ENCODE measurements at regions not wholly inside any gene's neighbourhood (a gene's known extent, or its start where the extent isn't known, plus 50 kb on each side); places are given as distances from the start of the nearest gene placed in this dataset.
"Not testable (repeated sequence)": the region's sequence is repeated elsewhere in the genome, so short reads cannot be mapped to it uniquely, and the experiment has no call there.

DNA sequence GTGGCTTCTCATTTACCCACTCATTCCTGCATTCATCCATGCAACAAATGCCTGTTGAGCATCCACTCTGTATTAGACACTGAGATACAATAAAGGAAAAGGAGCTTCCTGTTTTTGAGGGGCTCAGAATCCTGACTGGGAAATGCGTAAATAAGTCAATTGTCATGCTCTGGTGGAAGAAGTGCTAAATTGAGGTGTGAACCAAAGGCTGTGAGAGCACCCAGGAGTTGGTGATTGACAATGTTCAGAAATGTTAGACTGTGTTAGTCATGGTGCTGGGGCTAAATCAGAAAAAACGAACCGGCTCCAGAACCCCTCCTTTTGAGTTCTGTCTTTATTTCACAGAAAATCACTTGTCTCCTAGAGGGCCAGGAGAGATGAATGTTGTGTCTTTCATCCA is 558.6 kb upstream of the SGCD start:
- no peak for DNase-seq (ENCODE audit: low spot score)

DNA sequence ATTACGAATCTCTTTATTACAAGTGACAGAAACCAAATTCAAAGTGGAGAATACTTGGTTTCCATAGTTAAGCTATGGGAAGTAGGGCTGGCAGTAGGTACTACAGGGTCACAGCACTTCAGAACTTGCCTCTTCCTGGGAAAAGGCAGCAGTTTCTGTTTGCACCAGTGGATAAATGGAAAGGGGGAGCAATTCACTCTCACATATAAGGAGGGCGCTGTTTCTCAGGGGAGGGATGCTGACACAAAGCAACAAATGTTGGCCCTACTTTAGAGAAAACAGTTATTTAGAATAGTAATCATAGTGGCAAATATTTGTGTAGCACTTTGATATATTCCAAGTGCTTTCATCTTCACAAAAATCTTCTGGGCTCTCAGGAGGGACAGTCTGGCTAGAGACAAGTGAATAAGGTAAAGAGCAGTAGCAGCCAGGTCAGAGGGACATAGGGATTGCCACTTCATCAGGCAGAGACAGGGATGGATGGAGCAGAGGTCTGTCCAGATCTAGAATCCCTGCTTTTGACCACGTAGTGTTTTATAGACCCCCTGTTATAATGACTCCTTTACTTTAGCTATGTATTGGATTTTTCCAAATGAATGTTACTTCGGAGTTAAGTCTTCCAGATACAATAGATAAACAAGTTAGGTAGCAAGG is 554.8 kb upstream of the SGCD start:
- DNase-seq (ENCODE audit: low spot score): no peak

DNA sequence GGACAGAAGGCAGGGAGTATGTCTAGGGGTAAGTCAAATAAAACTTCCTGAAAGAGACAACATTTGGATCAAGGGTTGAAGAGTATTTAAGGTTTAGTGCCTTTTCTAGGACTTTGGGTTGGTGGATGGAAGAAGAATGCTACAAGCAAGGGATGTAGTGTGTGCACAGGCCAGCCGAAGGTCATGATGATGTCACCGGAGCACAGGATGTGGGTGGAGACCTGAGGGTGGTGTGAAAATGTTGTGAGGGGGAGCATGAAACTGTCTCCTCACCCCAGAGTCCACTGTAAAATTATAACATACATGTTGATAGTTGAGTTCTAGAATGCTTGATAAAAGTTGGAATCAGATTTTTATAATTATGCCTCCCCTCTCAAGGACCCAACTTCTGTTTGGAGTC is 553.3 kb upstream of the SGCD start:
- DNase-seq (ENCODE audit: low spot score): no peak

DNA sequence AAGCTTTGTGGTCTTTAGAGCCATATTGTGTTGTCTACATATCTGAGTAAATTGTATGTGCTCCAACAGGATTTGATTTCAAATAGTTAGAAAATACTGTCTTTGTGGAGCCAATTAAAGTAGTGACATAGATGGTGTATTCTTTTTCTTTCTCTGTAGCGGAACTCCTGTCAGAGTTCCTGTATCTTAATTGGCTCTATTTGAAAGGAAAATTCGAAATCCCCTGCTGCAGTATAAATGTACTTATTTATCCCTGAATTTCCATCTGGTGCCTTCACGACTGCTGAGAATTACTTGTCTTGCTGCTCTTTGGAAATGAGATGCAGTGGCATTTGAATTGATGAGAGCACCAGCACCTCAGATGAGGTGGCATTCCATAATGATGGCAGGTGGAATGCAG is 546.7 kb upstream of the SGCD start:
- DNase-seq (ENCODE audit: low spot score): no peak

DNA sequence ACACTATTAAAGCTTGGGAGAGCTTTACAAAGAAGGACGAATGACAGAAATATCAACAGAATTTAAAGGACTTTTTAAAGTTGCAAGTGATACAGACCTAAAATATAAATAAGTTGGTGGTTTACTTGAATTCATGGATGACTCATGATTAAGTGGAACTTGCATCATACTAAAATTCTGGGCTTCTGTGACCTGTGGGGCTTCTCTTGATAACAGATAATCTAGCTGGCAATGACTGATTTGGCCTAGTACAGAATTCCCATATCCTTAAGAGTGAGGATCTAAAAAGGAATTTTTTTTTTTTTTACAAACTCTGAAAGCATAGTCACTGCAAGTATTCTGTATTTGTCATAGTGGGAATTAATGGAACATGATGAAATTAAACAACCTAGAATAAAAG is 543.7 kb upstream of the SGCD start:
- DNase-seq (ENCODE audit: low spot score): no peak

DNA sequence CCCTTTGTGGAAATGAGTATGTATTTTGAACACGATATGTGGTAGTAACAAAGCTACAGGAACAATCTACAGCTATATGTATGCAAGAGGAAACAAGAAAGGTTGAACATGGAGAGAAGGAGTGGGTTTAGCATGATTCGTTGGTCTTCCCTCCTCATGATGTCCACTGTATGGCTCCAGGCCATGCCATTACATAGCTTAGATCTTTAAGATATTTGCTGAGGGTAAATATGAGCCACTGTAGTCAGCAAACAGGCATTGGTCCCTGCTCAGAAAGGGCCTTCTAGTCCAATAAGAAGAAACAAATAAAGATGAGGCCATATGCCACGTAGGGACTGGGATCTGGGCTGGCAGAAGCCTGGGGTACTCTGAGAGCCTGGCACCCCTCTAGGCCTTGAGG is 543.2 kb upstream of the SGCD start:
- DNase-seq (ENCODE audit: low spot score): no peak

DNA sequence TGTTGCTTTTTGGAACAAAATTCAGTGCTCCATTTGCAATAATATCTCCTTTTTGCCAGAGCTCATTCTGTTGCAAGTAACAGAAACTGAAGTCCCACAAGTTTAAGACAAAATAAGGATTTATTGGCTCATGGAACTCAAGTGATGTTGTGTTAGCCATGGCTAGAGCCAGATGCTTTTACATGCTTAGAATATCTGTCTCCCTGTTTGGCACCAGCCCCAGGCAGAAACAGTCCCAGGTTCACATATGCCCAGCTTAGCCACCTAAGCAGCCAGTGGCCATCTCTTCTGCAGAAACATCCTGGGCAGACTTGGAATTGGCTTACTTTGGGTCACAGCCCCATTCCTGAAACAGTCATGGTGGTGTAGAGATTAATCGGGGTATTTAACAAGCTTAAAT is 540.9 kb upstream of the SGCD start:
- DNase-seq (ENCODE audit: low spot score): no peak

DNA sequence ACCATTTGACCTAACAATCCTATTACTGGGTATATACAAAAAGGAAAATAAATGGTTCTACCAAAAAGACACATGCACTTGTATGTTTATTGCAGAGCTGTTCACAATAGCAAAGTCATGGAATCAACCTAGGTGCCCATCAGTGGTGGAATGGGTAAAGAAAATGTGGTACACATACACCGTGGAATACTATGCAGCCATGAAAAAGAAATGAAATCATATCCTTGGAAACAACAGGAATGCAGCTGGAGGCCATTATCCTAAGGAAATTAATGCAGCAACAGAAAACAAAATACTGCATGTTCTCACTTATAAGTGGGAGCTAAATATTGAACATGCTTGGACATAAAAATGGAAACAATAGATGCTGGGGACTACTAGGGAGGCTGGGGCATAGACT is 534.1 kb upstream of the SGCD start:
- no peak for DNase-seq (ENCODE audit: low spot score)

DNA sequence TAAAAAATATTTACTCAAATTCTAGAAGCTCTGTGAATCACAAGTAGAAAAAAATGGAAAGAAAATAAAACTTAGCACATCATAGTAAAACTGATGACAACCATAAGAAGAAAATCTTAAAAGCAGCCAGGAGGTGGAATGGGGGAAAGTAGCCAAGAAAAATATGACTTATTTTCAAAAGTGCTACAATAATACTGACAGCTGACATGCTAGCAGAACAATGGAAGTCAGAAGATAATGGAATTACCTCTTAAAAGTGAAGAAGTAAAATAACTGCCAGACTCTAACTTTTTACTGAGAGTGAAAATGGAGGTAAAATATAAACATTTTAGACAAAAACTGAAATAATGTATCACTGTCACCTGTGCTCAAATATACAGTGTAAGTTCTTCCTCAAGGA is 532.2 kb upstream of the SGCD start:
- no peak for DNase-seq (ENCODE audit: low spot score)

DNA sequence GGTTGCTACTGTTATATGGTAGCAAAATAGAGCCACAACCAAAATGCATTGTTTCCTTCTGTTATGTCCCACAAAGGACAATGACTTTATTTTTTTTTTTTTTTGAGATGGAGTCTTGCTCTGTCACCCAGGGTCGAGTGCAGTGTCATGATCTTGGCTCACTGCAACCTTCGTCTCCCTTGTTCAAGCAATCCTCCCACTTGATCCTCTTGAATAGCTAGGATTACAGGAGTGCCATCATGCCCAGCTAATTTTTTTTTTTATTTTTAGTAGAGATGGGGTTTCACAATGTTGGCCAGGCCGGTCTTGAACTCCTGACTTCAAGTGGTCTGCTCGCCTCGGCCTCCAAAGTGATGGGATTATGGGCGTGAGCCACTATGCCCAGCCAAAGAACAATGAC is 527.7 kb upstream of the SGCD start:
- DNase-seq (ENCODE audit: low spot score): no peak

DNA sequence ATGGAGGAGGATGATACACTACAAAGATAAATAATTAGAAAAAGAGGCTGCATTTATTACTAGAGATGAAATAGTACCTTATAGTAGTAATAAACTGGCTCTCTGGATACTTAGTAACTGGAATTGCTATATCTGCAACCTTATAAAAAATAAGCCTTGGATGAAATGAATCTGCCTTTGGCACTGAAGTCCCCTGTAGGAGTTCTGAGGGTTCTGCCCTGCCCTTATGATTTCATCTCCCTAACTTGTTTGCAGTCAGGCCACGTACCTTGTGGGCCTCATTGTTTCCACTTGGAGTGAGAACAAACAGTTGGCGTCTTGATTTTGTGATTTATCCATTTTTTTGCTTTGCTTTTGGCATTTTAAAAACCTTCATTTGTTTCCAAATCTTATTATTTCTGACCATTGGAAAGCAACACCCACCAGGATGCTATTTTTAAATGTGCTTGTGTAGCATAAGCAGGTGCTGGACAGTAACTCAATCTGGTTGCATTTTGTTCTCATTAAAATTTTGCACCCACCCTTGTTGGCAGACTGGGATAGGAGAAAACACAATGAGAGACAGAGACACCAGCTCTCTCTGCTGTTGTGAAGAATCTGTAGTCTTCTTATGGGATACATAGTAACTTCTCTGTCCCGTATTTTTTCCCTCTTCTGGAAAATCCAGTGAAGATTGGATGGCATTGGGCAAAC is 518.9 kb upstream of the SGCD start:
- DNase-seq (ENCODE audit: low spot score): no peak

DNA sequence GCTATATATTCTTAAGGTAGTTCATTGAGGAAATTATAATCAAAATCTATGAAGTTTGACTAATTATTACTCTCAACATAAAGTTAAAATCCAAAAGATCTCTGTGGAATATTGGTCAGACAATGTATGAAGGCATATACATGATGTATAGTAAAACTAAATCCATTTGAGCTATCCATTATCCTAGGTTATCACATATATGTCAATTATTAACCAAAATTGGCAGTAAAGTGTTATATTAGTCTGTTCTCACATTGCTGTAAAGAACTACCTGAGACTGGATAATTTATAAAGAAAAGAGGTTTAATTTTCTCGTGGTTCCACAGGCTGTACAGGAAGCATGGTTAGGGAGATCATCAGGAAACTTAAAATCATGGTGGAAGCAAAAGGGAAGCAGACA is 511.7 kb upstream of the SGCD start:
- no peak for DNase-seq (ENCODE audit: low spot score)

DNA sequence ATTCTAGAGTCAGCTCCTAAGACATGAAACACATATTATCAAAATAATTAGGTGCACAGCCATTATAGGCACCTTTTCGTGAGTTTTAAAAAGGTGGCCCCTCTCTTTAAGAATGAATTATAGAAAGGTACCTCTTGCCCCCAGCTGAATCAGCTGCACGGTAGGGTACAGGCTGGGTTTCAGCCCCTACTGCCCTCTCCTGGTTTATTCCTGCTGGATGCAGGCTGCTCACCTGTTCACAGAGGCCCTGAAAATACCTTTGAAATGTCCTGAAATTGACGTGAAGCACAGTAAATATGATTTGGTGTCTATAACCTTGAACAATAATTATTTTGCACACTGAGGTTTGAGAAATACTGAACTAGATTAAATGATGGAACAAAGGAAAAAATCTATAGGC is 504.8 kb upstream of the SGCD start:
- no peak for DNase-seq (ENCODE audit: low spot score)

DNA sequence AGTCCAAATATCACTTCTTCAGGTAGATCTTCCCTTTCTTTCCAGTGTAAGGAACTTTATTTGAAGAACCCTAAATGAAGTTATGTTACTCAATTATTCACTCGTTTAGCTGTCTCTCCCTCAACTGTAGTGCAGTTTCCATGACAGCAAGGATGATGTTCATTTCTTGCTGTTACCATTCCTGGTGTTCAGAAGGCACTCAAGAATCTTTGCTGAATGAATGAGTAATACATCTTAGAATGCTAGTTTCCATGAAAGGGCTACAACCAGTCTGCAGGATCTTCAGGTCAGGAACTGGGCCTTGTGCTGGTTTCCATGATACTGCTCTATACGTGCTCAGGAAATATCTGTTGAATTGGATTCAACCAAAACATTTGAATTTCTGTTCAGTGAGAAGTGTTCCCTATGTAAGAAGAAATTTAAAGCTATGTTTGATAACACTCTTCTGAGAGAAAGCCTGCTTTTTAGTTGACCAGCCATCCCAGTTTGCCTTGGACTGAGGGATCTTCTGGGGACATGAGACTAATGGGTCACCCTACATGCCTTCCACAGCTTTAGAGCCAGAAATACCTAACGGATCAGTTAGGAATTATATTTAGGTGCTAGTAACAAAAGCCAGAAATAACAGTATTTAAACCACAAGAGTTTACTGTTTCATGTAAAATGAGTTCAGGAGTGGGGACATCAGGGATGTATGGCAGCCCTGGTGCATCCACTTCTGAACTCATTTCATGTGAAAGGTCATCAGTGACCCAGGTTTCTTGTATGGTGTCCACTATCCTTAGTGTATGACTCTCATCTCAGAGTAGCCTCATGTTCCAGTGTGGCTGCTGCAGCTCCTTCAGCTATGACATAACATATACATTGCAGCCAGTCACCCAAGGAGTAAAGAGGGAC is 500.1 kb upstream of the SGCD start:
- DNase-seq (ENCODE audit: low spot score): peak; percentile 1

DNA sequence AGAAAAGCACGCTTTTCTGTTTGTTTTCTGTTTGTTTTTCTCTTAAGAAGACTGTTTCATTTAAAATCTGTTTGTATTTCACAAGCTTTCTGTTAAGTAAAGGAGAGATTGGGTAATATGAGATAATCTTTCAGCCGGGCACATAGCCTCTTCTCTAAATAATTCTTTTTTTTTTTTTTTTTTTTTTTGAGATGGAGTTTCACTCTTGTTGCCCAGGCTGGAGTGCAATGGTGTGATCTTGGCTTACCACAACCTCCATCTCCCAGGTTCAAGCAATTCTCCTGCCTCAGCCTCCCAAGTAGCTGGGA is 499.5 kb upstream of the SGCD start:
- not testable (repeated sequence) for DNase-seq (ENCODE audit: low spot score)

DNA sequence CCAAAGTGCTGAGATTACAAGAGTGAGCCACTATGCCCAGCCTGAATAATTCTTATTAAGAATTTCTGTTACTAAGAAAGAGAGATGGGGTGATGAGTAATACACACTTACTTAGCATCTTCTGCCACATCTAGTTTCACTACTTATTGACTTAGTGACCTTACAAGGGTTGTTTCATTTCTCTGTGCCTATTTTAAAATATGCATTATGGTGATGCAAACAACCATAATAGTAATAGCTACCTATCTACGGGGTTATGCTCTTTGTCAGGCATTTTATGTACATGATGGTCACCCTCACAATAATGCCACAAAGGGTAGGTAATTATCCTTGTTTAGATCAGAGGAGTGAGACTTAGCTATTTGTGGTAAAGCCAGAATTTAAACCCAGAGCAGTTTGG is 499.0 kb upstream of the SGCD start:
- no peak for DNase-seq (ENCODE audit: low spot score)

DNA sequence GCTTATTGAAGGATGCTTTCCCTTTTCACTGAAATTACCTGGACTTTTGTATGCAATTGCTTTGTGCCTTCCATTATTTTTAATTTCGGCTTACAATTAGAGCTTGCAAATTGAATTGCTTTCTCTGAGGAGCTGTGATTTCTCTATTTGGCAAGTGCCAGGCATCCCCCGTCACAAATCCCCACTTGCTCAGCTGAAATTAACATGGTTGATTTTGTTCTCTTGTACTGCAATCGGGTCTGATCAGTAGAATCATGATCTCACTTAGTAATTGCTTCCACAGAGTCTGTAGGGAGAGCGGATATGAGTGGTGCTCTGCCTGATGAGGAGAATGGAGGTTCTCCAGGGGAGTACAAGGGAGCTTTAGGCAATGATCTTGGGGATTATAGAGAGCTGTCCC is 495.5 kb upstream of the SGCD start:
- no peak for DNase-seq (ENCODE audit: low spot score)

DNA sequence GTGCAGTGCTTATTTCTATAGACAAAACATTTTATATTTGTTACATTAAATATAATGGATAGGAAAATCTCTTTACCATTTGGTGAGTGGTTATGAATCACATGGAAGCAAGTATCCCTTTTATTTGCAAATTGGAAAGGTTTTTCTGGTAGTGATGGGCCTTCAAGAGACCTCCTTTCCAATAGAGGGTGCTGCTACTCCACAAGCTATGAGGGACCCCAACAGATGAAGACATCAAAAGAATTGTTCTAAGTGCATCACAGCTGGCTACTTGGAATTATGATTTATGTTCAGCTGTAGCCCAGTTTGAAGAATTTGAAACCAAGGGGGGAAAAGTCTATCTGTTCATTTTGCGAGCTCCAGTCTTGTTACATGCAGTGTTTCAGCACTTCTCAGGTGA is 493.7 kb upstream of the SGCD start:
- DNase-seq (ENCODE audit: low spot score): no peak

DNA sequence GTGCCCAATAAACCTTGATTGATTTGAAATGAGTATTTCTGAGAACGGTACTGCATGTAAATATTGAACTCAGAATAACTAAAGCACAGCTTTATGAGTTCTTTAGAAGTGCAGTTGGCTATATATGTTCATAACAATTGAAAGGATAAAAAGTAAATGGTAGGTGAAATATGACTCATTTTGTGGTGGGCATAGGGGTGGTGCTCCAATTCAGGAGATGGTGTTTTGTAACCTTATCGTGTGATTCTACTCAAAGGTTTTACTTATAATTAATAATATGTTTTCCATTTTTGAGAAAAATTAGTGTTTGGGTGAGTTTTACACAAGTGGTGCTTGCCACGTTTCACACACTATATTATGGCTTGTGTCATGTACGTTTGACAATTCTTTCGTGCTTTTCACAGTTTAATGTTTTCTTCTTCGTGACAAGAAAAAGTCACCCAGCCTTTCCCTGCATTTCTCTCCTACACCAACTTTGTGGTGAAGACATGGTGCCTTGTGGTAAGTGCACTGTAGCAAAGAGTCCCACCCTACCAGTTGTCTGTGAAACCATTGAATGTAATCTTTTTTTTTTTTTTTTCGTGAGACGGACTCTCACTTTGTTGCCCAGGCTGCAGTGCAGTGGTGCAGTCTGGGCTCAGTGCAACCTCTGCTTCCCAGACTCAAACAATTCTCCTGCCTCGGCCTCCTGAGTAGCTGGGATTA is 492.5 kb upstream of the SGCD start:
- no peak for DNase-seq (ENCODE audit: low spot score)

DNA sequence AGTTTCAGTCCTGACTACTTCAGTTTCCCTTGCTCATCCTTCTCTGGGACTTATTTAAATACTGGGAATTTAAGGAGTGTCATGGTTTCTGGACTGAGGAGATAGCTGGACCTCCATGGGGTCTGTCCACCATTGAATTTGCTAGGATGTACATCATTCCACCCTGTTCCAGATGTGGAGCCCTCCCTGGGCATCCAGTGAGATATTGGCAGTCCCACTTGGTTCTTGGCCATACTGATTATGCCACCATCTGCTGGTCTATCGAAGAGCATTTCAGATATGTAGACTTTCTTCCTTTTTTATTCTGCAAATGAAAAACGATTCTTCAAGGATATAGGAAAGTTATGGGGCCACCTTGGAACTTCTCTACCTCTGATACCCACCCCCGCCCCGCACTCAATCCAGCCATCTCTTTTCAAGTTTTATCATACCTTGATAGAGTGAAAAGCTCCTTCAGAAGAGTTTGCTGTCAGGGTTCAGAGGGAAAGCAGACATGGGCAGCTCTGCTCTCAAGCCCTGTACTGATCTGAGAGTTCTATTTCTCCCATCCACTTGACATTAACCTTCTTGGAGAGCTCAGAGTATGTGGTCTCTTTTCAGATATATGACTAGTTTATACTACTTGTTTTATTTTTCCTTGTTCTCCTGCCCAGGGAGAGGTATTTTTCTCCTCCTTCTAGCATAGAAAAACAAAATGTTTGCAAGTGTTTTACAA is 490.7 kb upstream of the SGCD start:
- no peak for DNase-seq (ENCODE audit: low spot score)

DNA sequence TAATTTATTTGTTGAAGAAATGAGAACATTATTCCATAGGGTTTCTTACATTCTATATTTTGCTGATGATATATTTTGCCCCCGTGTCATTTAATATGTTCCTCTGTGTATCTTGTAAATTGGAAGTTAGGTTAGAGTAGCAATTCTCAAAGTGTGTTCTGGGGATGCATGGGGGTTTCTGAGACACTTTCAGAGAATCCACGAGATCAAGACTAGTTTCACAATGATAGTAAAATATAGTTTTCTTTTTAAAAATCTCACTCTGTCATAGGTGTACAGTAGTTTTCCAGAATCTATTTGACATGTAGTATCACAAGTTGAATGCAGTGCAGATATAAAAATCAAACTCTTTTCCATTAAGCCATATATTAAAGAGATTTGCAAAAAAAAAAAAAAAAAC is 488.6 kb upstream of the SGCD start:
- no peak for DNase-seq (ENCODE audit: low spot score)

All from putamen (tissue), 1 donor.